Breast epithelium (tissue), 3 donors: ENCODE measurements at regions not wholly inside any gene's neighbourhood (a gene's known extent, or its start where the extent isn't known, plus 50 kb on each side); places are given as distances from the start of the nearest gene placed in this dataset.

Experiments used
- CTCF ChIP-seq, 3 donors: fragments of 450-650 bp; IDR thresholded peaks; one replicate each; pipeline ENCODE4 v1.5.1; 2016 to 2017; ENCODE audit warnings: antibody characterized with exemption in 3 of 3, mild to moderate bottlenecking in 3 of 3, moderate library complexity in 3 of 3
- POLR2A ChIP-seq: fragments of 450-650 bp; IDR thresholded peaks from one replicate; pipeline ENCODE4 v1.6.1; 2016; ENCODE audit warnings: antibody characterized with exemption, mild to moderate bottlenecking, moderate library complexity
- POLR2AphosphoS5 ChIP-seq, 3 donors: sonication (generic); formaldehyde crosslinking; IDR thresholded peaks; one replicate each; pipeline ENCODE4 v1.6.1; 2017; ENCODE audit warnings: antibody characterized with exemption in 3 of 3

GRCh38 chr2:118524911-118525310 is 322.5 kb downstream of the EN1 start:
- TF ChIP-seq CTCF (IDR thresholded peaks at IDR 0.05) (no peak), POLR2AphosphoS5 (IDR thresholded peaks at IDR 0.05) (no peak), POLR2A (no peak)
